IPS DF 4.7 (cell line): ENCODE measurements at regions not wholly inside any gene's neighbourhood (a gene's known extent, or its start where the extent isn't known, plus 50 kb on each side); places are given as distances from the start of the nearest gene placed in this dataset.
"Not testable (repeated sequence)": the region's sequence is repeated elsewhere in the genome, so short reads cannot be mapped to it uniquely, and the experiment has no call there.

ENCODE experiments used
- DNase-seq: peaks from one replicate; pipeline ENCODE4 v3.0.0-alpha.2; 2013; ENCODE audit warnings: low spot score; ENCODE audit errors: extremely low read depth

GRCh38 chr17:22131740-22132139 lies 439.4 kb downstream of the KCNJ18 start:
- no peak for DNase-seq

GRCh38 chr17:22138861-22139469 lies 446.6 kb downstream of the KCNJ18 start:
- DNase-seq = no peak

- no peak for DNase-seq
Observed at GRCh38 chr17:22142091-22142490, 449.8 kb downstream of the KCNJ18 start.

GRCh38 chr17:22145605-22146178 lies 453.4 kb downstream of the KCNJ18 start:
- DNase-seq = no peak

- no peak for DNase-seq
Observed at GRCh38 chr17:22158364-22158763, 466.0 kb downstream of the KCNJ18 start.

GRCh38 chr17:22161376-22161775 lies 469.1 kb downstream of the KCNJ18 start:
- no peak for DNase-seq

- no peak for DNase-seq
Observed at GRCh38 chr17:22171631-22172030, 479.3 kb downstream of the KCNJ18 start.

GRCh38 chr17:22193113-22193512 lies 500.8 kb downstream of the KCNJ18 start:
- DNase-seq = no peak

GRCh38 chr17:22200187-22200586 lies 507.9 kb downstream of the KCNJ18 start:
- DNase-seq = not testable (repeated sequence)

- DNase-seq = no peak
Observed at GRCh38 chr17:22202702-22203101, 510.4 kb downstream of the KCNJ18 start.

GRCh38 chr17:22203208-22203715 lies 510.9 kb downstream of the KCNJ18 start:
- no peak for DNase-seq

GRCh38 chr17:22204076-22204475 lies 511.8 kb downstream of the KCNJ18 start:
- DNase-seq = not testable (repeated sequence)

- not testable (repeated sequence) for DNase-seq
Observed at GRCh38 chr17:22210212-22210611, 517.9 kb downstream of the KCNJ18 start.

- DNase-seq = not testable (repeated sequence)
Observed at GRCh38 chr17:22213169-22213568, 520.8 kb downstream of the KCNJ18 start.

- DNase-seq = no peak
Observed at GRCh38 chr17:22217135-22217534, 524.8 kb downstream of the KCNJ18 start.

- no peak for DNase-seq
Observed at GRCh38 chr17:22221344-22221743, 529.0 kb downstream of the KCNJ18 start.

GRCh38 chr17:22226477-22226876 lies 534.2 kb downstream of the KCNJ18 start:
- not testable (repeated sequence) for DNase-seq

- not testable (repeated sequence) for DNase-seq
Observed at GRCh38 chr17:22226932-22227331, 534.6 kb downstream of the KCNJ18 start.

GRCh38 chr17:22227699-22228553 lies 535.6 kb downstream of the KCNJ18 start:
- not testable (repeated sequence) for DNase-seq

GRCh38 chr17:22229821-22230220 lies 537.5 kb downstream of the KCNJ18 start:
- not testable (repeated sequence) for DNase-seq

- DNase-seq = no peak
Observed at GRCh38 chr17:22233382-22233781, 541.1 kb downstream of the KCNJ18 start.

- no peak for DNase-seq
Observed at GRCh38 chr17:22242472-22242871, 550.1 kb downstream of the KCNJ18 start.
